ENCODE measurements at regions not wholly inside any gene's neighbourhood (a gene's known extent, or its start where the extent isn't known, plus 50 kb on each side); places are given as distances from the start of the nearest gene placed in this dataset.

GRCh38 chr11:92295175-92296137, 70.8 kb downstream of the FAT3 start:
- no peak overlapping the region for H3K4ac ChIP-seq (replicated peaks; ENCODE audit: insufficient read length, low read depth, low read length)
- H2AFZ ChIP-seq (ENCODE audit: low read length) = no peak overlapping the region
- H2AK5ac ChIP-seq (ENCODE audit: low read depth, low read length) = no peak overlapping the region
- no peak for FAIRE-seq
- H4K8ac ChIP-seq (ENCODE audit: extremely low read depth, insufficient read depth, low read length) = no peak overlapping the region
- no peak overlapping the region for H2BK20ac ChIP-seq (ENCODE audit: low read length)
- no peak overlapping the region for H2BK5ac ChIP-seq (ENCODE audit: low read depth, low read length)
- ChIA-PET CTCF (ENCODE audit: partially characterized antibody) (interaction anchor here (0.6 to 1.0 kb wide), 4 partner anchors 14 to 92 kb away, joined by 3 to 4 read pairs (median 4); no protein-coding TSS in a partner anchor), POLR2A (ENCODE audit: partially characterized antibody) (interaction anchor here (0.6 kb wide), 1 partner anchor 14 kb away, joined by 3 read pairs; no protein-coding TSS in a partner anchor)
- no peak overlapping the region for H3K56ac ChIP-seq (replicated peaks; ENCODE audit: insufficient read length, low read depth, low read length)
- H4K20me1 ChIP-seq (replicated peaks in 1 of 2; ENCODE audit: control insufficient read depth in 1 of 2, insufficient read depth in 2 of 2, low read length in 2 of 2) = no peaks in the 10 kb centered on the region
- H3K14ac ChIP-seq (ENCODE audit: insufficient read length) = no peak overlapping the region
- no peaks in the 10 kb centered on the region for H3K9me3 ChIP-seq (ENCODE audit: insufficient read depth in 2 of 2, low read depth in 1 of 2, low read length in 1 of 2)
- H2BK120ac ChIP-seq (replicated peaks; ENCODE audit: low read depth, low read length) = no peak overlapping the region
- H4K91ac ChIP-seq (replicated peaks; ENCODE audit: insufficient read length, low read length) = no peak overlapping the region
- H3K79me2 ChIP-seq (ENCODE audit: control insufficient read depth in 1 of 2, insufficient read depth in 2 of 2, low read length in 2 of 2) = peaks cover 0 to 12% of the 10 kb centered on the region in 2 experiments; a peak in 1 of 4 replicates
- no peak for TF ChIP-seq POLR2A (IDR thresholded peaks at IDR 0.05; ENCODE audit: control extremely low read depth in 1 of 2, low read depth in 2 of 2, low read length in 2 of 2)
- H3K4me1 ChIP-seq (replicated peaks in 1 of 4; ENCODE audit: control insufficient read depth in 3 of 4, insufficient read depth in 4 of 4, low read length in 3 of 4) = no peaks in the 10 kb centered on the region
- no peaks in the 10 kb centered on the region for H3K23me2 ChIP-seq (ENCODE audit: low read depth, low read length)
- H3K9ac ChIP-seq (replicated peaks in 1 of 4; ENCODE audit: extremely low read depth in 1 of 4, low read depth in 3 of 4, low read length in 3 of 4) = no peak overlapping the region
- no peak overlapping the region for H2BK15ac ChIP-seq (ENCODE audit: low read length)
- no peaks in the 10 kb centered on the region for H3K36me3 ChIP-seq (ENCODE audit: control insufficient read depth in 2 of 4, insufficient read depth in 4 of 4, low read length in 3 of 4)
- no peaks in the 10 kb centered on the region for H3K27me3 ChIP-seq (replicated peaks in 1 of 4; ENCODE audit: control insufficient read depth in 3 of 4, extremely low read depth in 1 of 4, insufficient read depth in 3 of 4, low read length in 3 of 4)
- H3K18ac ChIP-seq (ENCODE audit: extremely low read depth, low read length) = no peak overlapping the region
- no peak overlapping the region for H3K4me2 ChIP-seq (ENCODE audit: insufficient read depth in 1 of 2, low read depth in 2 of 2, low read length in 2 of 2)
- DNase-seq (ENCODE audit: low read depth in 1 of 2, low spot score in 2 of 2) = no peak
- WGBS, 2 experiments (ENCODE audit: extremely low coverage in 1 of 2, insufficient coverage in 1 of 2, insufficient read length in 1 of 2, insufficient replicate concordance in 2 of 2, low coverage in 1 of 2, low lambda C conversion rate in 2 of 2, missing lambda C conversion rate in 1 of 2) = 93% methylated on average over 8 of the region's 8 CpGs; no CpG with 5 or more reads in 1 of the 2 experiments
- no peak overlapping the region for H2BK12ac ChIP-seq (ENCODE audit: low read depth, low read length)
- no peak overlapping the region for H3K27ac ChIP-seq (ENCODE audit: low read depth, low read length)
- H3K4me3 ChIP-seq (ENCODE audit: extremely low read depth in 1 of 4, insufficient read depth in 2 of 4, low read depth in 3 of 4, low read length in 4 of 4) = no peak overlapping the region
- no peaks in the 10 kb centered on the region; the same call in 1 of the 2 replicates for H3K79me1 ChIP-seq (ENCODE audit: low read depth, low read length)
- H3K23ac ChIP-seq (ENCODE audit: insufficient read length) = no peak overlapping the region
- no peak overlapping the region for H4K5ac ChIP-seq (ENCODE audit: insufficient read length, low read depth, low read length)
